Fibroblast of upper back skin (primary cell): ENCODE measurements at regions not wholly inside any gene's neighbourhood (a gene's known extent, or its start where the extent isn't known, plus 50 kb on each side); places are given as distances from the start of the nearest gene placed in this dataset.

Source experiments
- DNase-seq: peaks from one replicate; pipeline ENCODE4 v3.0.0-alpha.2; 2013

DNA sequence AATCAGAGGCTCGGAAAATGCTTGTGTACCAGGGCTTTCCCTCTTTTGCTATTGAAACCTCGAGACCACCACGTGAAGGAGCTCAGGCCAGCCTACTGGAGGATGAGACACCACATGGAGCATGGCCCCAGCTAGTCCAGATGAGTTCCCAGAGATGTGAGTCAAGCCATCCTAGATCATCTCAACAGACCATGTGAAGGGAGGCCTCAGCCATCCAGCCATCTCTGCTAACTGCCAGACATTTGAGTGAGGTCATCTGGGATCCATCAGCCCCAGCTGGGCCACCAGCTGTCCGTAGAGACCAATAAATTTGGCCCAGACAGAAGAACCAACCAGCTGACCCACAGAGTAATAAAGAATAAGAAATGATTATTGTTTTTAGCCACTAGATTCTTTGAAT, 62.8 kb upstream of the PROK2 start:
- peak; percentile 9 for DNase-seq

- DNase-seq: no peak
These were observed 61.2 kb upstream of the PROK2 start for GRCh38 chr3:71846185-71846584.

- no peak for DNase-seq
These were observed 58.1 kb upstream of the PROK2 start for GRCh38 chr3:71843071-71843470.

DNA sequence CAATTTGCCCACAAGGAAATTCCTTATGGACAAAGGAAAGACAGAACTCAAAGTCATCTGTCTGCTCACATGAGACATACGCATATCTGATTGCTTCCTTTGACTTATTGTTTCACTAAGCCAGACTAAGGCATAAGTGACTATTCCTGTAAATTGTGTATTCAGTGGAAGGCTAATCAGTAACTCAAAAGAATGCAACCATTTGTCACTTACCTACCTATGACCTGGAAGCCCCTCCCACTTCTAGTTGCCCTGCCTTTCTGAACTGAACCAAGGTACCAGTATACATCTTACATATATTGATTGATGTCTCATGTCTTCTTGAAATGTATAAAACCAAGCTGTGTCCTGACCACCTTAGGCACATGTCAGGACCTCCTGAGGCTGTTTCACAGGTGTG, 53.5 kb upstream of the PROK2 start:
- no peak for DNase-seq
